T-helper 1 cell treated with Interleukin-12 subunit alpha and Interleukin-12 subunit beta and Interleukin-4 antibody, amounts not matched to agents 30 μg/mL and 1 μg/mL, for 36 hours (primary cell): ENCODE measurements at regions not wholly inside any gene's neighbourhood (a gene's known extent, or its start where the extent isn't known, plus 50 kb on each side); places are given as distances from the start of the nearest gene placed in this dataset.

Experiments
- H3K27ac Mint-ChIP-seq: one replicate; pipeline ENCODE4 v1.8.0; 2021; ENCODE audit warnings: mild to moderate bottlenecking, mixed read lengths
- H3K27me3 Mint-ChIP-seq: one replicate; pipeline ENCODE4 v1.8.0; 2021; ENCODE audit warnings: low read depth, mixed read lengths
- H3K36me3 Mint-ChIP-seq: one replicate; pipeline ENCODE4 v1.8.0; 2021; ENCODE audit warnings: low read depth, mixed read lengths
- H3K4me1 Mint-ChIP-seq: one replicate; pipeline ENCODE4 v1.8.0; 2021; ENCODE audit warnings: low read depth, mixed read lengths
- H3K4me3 Mint-ChIP-seq: one replicate; pipeline ENCODE4 v1.8.0; 2021; ENCODE audit warnings: mild to moderate bottlenecking, moderate library complexity, mixed read lengths
- H3K9me3 Mint-ChIP-seq: one replicate; pipeline ENCODE4 v1.8.0; 2021; ENCODE audit warnings: mixed read lengths

GRCh38 chr10:29962166-29962850, 97.1 kb downstream of the JCAD start:
- Mint-ChIP-seq H3K4me3 (no peak overlapping the region), H3K4me1 (no peaks in the 10 kb centered on the region), H3K9me3 (no peaks in the 10 kb centered on the region), H3K27me3 (no peaks in the 10 kb centered on the region), H3K27ac (no peak overlapping the region), H3K36me3 (no peaks in the 10 kb centered on the region)

GRCh38 chr10:29961351-29961750, 98.0 kb downstream of the JCAD start:
- Mint-ChIP-seq H3K36me3 (no peaks in the 10 kb centered on the region), H3K27me3 (no peaks in the 10 kb centered on the region)

GRCh38 chr10:29960261-29960660, 99.1 kb downstream of the JCAD start:
- no peaks in the 10 kb centered on the region for H3K36me3 Mint-ChIP-seq
- no peak overlapping the region for H3K27ac Mint-ChIP-seq
- no peaks in the 10 kb centered on the region for H3K4me1 Mint-ChIP-seq
- H3K9me3 Mint-ChIP-seq, result no peaks in the 10 kb centered on the region
- no peak overlapping the region for H3K4me3 Mint-ChIP-seq
- H3K27me3 Mint-ChIP-seq, result no peaks in the 10 kb centered on the region

More at GRCh38 chr10:29961351-29961750, 98.0 kb downstream of the JCAD start:
- H3K9me3 Mint-ChIP-seq, result no peaks in the 10 kb centered on the region
- no peak overlapping the region for H3K27ac Mint-ChIP-seq
- no peak overlapping the region for H3K4me3 Mint-ChIP-seq
- no peaks in the 10 kb centered on the region for H3K4me1 Mint-ChIP-seq

GRCh38 chr10:29959586-29959985, 99.8 kb downstream of the JCAD start:
- H3K27ac Mint-ChIP-seq, result no peak overlapping the region
- H3K4me3 Mint-ChIP-seq, result no peak overlapping the region
- H3K9me3 Mint-ChIP-seq, result no peaks in the 10 kb centered on the region
- H3K36me3 Mint-ChIP-seq, result no peaks in the 10 kb centered on the region
- H3K4me1 Mint-ChIP-seq, result no peaks in the 10 kb centered on the region
- no peaks in the 10 kb centered on the region for H3K27me3 Mint-ChIP-seq

- no peak overlapping the region for H3K27ac Mint-ChIP-seq
- H3K36me3 Mint-ChIP-seq, result no peaks in the 10 kb centered on the region
- H3K4me1 Mint-ChIP-seq, result no peaks in the 10 kb centered on the region
- no peak overlapping the region for H3K4me3 Mint-ChIP-seq
- no peaks in the 10 kb centered on the region for H3K27me3 Mint-ChIP-seq
- no peaks in the 10 kb centered on the region for H3K9me3 Mint-ChIP-seq
Measured at GRCh38 chr10:29958440-29958839, 100.9 kb downstream of the JCAD start.

- H3K9me3 Mint-ChIP-seq, result no peaks in the 10 kb centered on the region
- H3K36me3 Mint-ChIP-seq, result no peaks in the 10 kb centered on the region
- H3K4me3 Mint-ChIP-seq, result no peak overlapping the region
- H3K4me1 Mint-ChIP-seq, result no peaks in the 10 kb centered on the region
- no peaks in the 10 kb centered on the region for H3K27me3 Mint-ChIP-seq
- H3K27ac Mint-ChIP-seq, result no peak overlapping the region
Measured at GRCh38 chr10:29957907-29958331, 101.5 kb downstream of the JCAD start.

GRCh38 chr10:29957236-29957635, 102.2 kb downstream of the JCAD start:
- H3K9me3 Mint-ChIP-seq, result no peaks in the 10 kb centered on the region

GRCh38 chr10:29956335-29956924, 103.0 kb downstream of the JCAD start:
- H3K36me3 Mint-ChIP-seq, result no peaks in the 10 kb centered on the region
- H3K4me1 Mint-ChIP-seq, result no peaks in the 10 kb centered on the region
- H3K27ac Mint-ChIP-seq, result no peak overlapping the region
- H3K4me3 Mint-ChIP-seq, result no peak overlapping the region
- H3K9me3 Mint-ChIP-seq, result no peaks in the 10 kb centered on the region
- no peaks in the 10 kb centered on the region for H3K27me3 Mint-ChIP-seq

More at GRCh38 chr10:29957236-29957635, 102.2 kb downstream of the JCAD start:
- H3K36me3 Mint-ChIP-seq, result no peaks in the 10 kb centered on the region
- no peak overlapping the region for H3K27ac Mint-ChIP-seq
- H3K4me3 Mint-ChIP-seq, result no peak overlapping the region
- H3K27me3 Mint-ChIP-seq, result no peaks in the 10 kb centered on the region
- no peaks in the 10 kb centered on the region for H3K4me1 Mint-ChIP-seq

GRCh38 chr10:29955329-29955935, 104.0 kb downstream of the JCAD start:
- no peaks in the 10 kb centered on the region for H3K36me3 Mint-ChIP-seq
- no peaks in the 10 kb centered on the region for H3K9me3 Mint-ChIP-seq
- H3K4me1 Mint-ChIP-seq, result no peaks in the 10 kb centered on the region
- H3K27me3 Mint-ChIP-seq, result no peaks in the 10 kb centered on the region
- no peak overlapping the region for H3K27ac Mint-ChIP-seq
- H3K4me3 Mint-ChIP-seq, result no peak overlapping the region

- Mint-ChIP-seq H3K4me1 (peaks cover 2% of the 10 kb centered on the region), H3K9me3 (no peaks in the 10 kb centered on the region), H3K27me3 (no peaks in the 10 kb centered on the region), H3K36me3 (no peaks in the 10 kb centered on the region), H3K27ac (no peak overlapping the region), H3K4me3 (no peak overlapping the region)
Measured at GRCh38 chr10:29951441-29951931, 107.9 kb downstream of the JCAD start.

GRCh38 chr10:29950391-29950790, 109.0 kb downstream of the JCAD start:
- H3K4me3 Mint-ChIP-seq, result no peak overlapping the region
- no peaks in the 10 kb centered on the region for H3K9me3 Mint-ChIP-seq
- H3K4me1 Mint-ChIP-seq, result peaks cover 2% of the 10 kb centered on the region
- no peak overlapping the region for H3K27ac Mint-ChIP-seq
- H3K27me3 Mint-ChIP-seq, result no peaks in the 10 kb centered on the region
- H3K36me3 Mint-ChIP-seq, result no peaks in the 10 kb centered on the region

- Mint-ChIP-seq H3K36me3 (no peaks in the 10 kb centered on the region), H3K27me3 (peaks cover 2% of the 10 kb centered on the region), H3K9me3 (no peaks in the 10 kb centered on the region), H3K27ac (no peak overlapping the region), H3K4me1 (peaks cover 2% of the 10 kb centered on the region), H3K4me3 (no peak overlapping the region)
Measured at GRCh38 chr10:29949411-29950011, 109.9 kb downstream of the JCAD start.

- no peak overlapping the region for H3K4me3 Mint-ChIP-seq
- no peaks in the 10 kb centered on the region for H3K36me3 Mint-ChIP-seq
- no peaks in the 10 kb centered on the region for H3K9me3 Mint-ChIP-seq
- H3K4me1 Mint-ChIP-seq, result peaks cover 2% of the 10 kb centered on the region
- H3K27me3 Mint-ChIP-seq, result peaks cover 3% of the 10 kb centered on the region
- H3K27ac Mint-ChIP-seq, result no peak overlapping the region
Measured at GRCh38 chr10:29948881-29949355, 110.5 kb downstream of the JCAD start.

GRCh38 chr10:29947701-29948060, 111.7 kb downstream of the JCAD start:
- peaks cover 3% of the 10 kb centered on the region for H3K27me3 Mint-ChIP-seq
- no peak overlapping the region for H3K27ac Mint-ChIP-seq
- H3K9me3 Mint-ChIP-seq, result no peaks in the 10 kb centered on the region
- H3K36me3 Mint-ChIP-seq, result no peaks in the 10 kb centered on the region
- H3K4me3 Mint-ChIP-seq, result no peak overlapping the region
- peaks cover 2% of the 10 kb centered on the region for H3K4me1 Mint-ChIP-seq
